SJCRH30 (cell line): ENCODE measurements at regions not wholly inside any gene's neighbourhood (a gene's known extent, or its start where the extent isn't known, plus 50 kb on each side); places are given as distances from the start of the nearest gene placed in this dataset.
A peak's percentile ranks its signal among the peaks of the same experiment; 100 is the strongest.

Experiments used
- DNase-seq, 2 experiments: peaks; one replicate each; pipeline ENCODE4 v3.0.0-alpha.2; 2015 to 2020
- H3K27ac ChIP-seq: fragments of 250-450 bp; sonication (Bioruptor Pico); 2 replicates; pipeline ENCODE4 v1.5.1; 2020; ENCODE audit warnings: mild to moderate bottlenecking, moderate library complexity
- H3K27me3 ChIP-seq: fragments of 250-450 bp; sonication (Bioruptor Pico); 2 replicates; pipeline ENCODE4 v1.5.1; 2020; ENCODE audit warnings: mild to moderate bottlenecking, moderate library complexity
- H3K36me3 ChIP-seq: fragments of 250-450 bp; sonication (Bioruptor Pico); 2 replicates; pipeline ENCODE4 v1.5.1; 2020; ENCODE audit warnings: mild to moderate bottlenecking, moderate library complexity
- H3K4me1 ChIP-seq: fragments of 250-450 bp; sonication (Bioruptor Pico); 2 replicates; pipeline ENCODE4 v1.5.1; 2020; ENCODE audit warnings: mild to moderate bottlenecking, moderate library complexity
- H3K4me3 ChIP-seq: fragments of 250-450 bp; sonication (Bioruptor Pico); 2 replicates; pipeline ENCODE4 v1.5.1; 2020; ENCODE audit warnings: mild to moderate bottlenecking, moderate library complexity
- H3K9me3 ChIP-seq: fragments of 250-450 bp; sonication (Bioruptor Pico); replicated peaks from 2 replicates; pipeline ENCODE4 v1.5.1; 2020; ENCODE audit warnings: mild to moderate bottlenecking, moderate library complexity

GRCh38 chr13:26914624-26915023 lies 154.0 kb upstream of the GPR12 start:
- Histone ChIP-seq H3K4me3 (no peak overlapping the region), H3K36me3 (no peaks in the 10 kb centered on the region), H3K4me1 (peaks cover 7% of the 10 kb centered on the region; the same call in 1 of the 2 replicates), H3K27me3 (peaks cover 12% of the 10 kb centered on the region; the same call in 1 of the 2 replicates), H3K9me3 (no peaks in the 10 kb centered on the region), H3K27ac (no peak overlapping the region)
- DNase-seq: peak; percentile 76 to 82

- H3K9me3 ChIP-seq: no peaks in the 10 kb centered on the region
- H3K27ac ChIP-seq: no peak overlapping the region
- no peaks in the 10 kb centered on the region for H3K36me3 ChIP-seq
- DNase-seq: no peak
- peaks cover 15% of the 10 kb centered on the region; the same call in 1 of the 2 replicates for H3K27me3 ChIP-seq
- peaks cover 7% of the 10 kb centered on the region; the same call in 1 of the 2 replicates for H3K4me1 ChIP-seq
- H3K4me3 ChIP-seq: no peak overlapping the region
Measured at GRCh38 chr13:26914148-26914547, 153.6 kb upstream of the GPR12 start.

GRCh38 chr13:26910754-26911465 lies 150.3 kb upstream of the GPR12 start:
- DNase-seq: no peak
- H3K9me3 ChIP-seq: no peaks in the 10 kb centered on the region
- peaks cover 7% of the 10 kb centered on the region; the same call in 1 of the 2 replicates for H3K4me1 ChIP-seq
- H3K36me3 ChIP-seq: no peaks in the 10 kb centered on the region
- no peak overlapping the region for H3K4me3 ChIP-seq
- no peak overlapping the region for H3K27ac ChIP-seq
- peaks cover 23% of the 10 kb centered on the region for H3K27me3 ChIP-seq

- no peak overlapping the region for H3K27ac ChIP-seq
- no peak overlapping the region for H3K4me3 ChIP-seq
- 0 out of 2 replicates have a peak, but pooled peaks cover 3% of the 10 kb centered on the region for H3K4me1 ChIP-seq
- DNase-seq: no peak
- H3K36me3 ChIP-seq: no peaks in the 10 kb centered on the region
- H3K9me3 ChIP-seq: no peaks in the 10 kb centered on the region
- peaks cover 30% of the 10 kb centered on the region for H3K27me3 ChIP-seq
Measured at GRCh38 chr13:26909477-26909876, 148.9 kb upstream of the GPR12 start.

- H3K9me3 ChIP-seq: no peaks in the 10 kb centered on the region
- H3K27me3 ChIP-seq: peaks cover 34% of the 10 kb centered on the region
Measured at GRCh38 chr13:26908126-26908525, 147.5 kb upstream of the GPR12 start.

GRCh38 chr13:26899202-26899601 lies 138.6 kb upstream of the GPR12 start:
- Histone ChIP-seq H3K36me3 (no peaks in the 10 kb centered on the region), H3K27me3 (peaks cover 25% of the 10 kb centered on the region), H3K4me3 (no peak overlapping the region), H3K27ac (no peak overlapping the region), H3K4me1 (no peaks in the 10 kb centered on the region), H3K9me3 (no peaks in the 10 kb centered on the region)
- no peak for DNase-seq

More at GRCh38 chr13:26908126-26908525, 147.5 kb upstream of the GPR12 start:
- H3K27ac ChIP-seq: no peak overlapping the region
- H3K36me3 ChIP-seq: no peaks in the 10 kb centered on the region
- DNase-seq: no peak
- no peaks in the 10 kb centered on the region for H3K4me1 ChIP-seq
- no peak overlapping the region for H3K4me3 ChIP-seq

- Histone ChIP-seq H3K36me3 (no peaks in the 10 kb centered on the region), H3K4me3 (no peak overlapping the region), H3K27me3 (peaks cover 23% of the 10 kb centered on the region), H3K9me3 (no peaks in the 10 kb centered on the region), H3K27ac (no peak overlapping the region), H3K4me1 (no peaks in the 10 kb centered on the region)
- no peak for DNase-seq
Measured at GRCh38 chr13:26897706-26898550, 137.3 kb upstream of the GPR12 start.

- peaks cover 23% of the 10 kb centered on the region for H3K27me3 ChIP-seq
- no peaks in the 10 kb centered on the region for H3K9me3 ChIP-seq
- H3K4me1 ChIP-seq: no peaks in the 10 kb centered on the region
- no peak for DNase-seq
- H3K27ac ChIP-seq: no peak overlapping the region
- H3K36me3 ChIP-seq: no peaks in the 10 kb centered on the region
- H3K4me3 ChIP-seq: no peak overlapping the region
Measured at GRCh38 chr13:26896986-26897668, 136.5 kb upstream of the GPR12 start.

- Histone ChIP-seq H3K9me3 (no peaks in the 10 kb centered on the region), H3K4me1 (no peaks in the 10 kb centered on the region), H3K27ac (no peak overlapping the region), H3K27me3 (peaks cover 18% of the 10 kb centered on the region), H3K4me3 (no peak overlapping the region), H3K36me3 (no peaks in the 10 kb centered on the region)
- no peak for DNase-seq
Measured at GRCh38 chr13:26895808-26896466, 135.4 kb upstream of the GPR12 start.

- Histone ChIP-seq H3K27me3 (peaks cover 11% of the 10 kb centered on the region), H3K36me3 (no peaks in the 10 kb centered on the region), H3K27ac (no peak overlapping the region), H3K4me3 (no peak overlapping the region), H3K9me3 (no peaks in the 10 kb centered on the region), H3K4me1 (no peaks in the 10 kb centered on the region)
- no peak for DNase-seq
Measured at GRCh38 chr13:26895081-26895807, 134.7 kb upstream of the GPR12 start.

GRCh38 chr13:26888632-26889031 lies 128.0 kb upstream of the GPR12 start:
- Histone ChIP-seq H3K27me3 (no peaks in the 10 kb centered on the region), H3K27ac (no peak overlapping the region), H3K4me3 (no peak overlapping the region), H3K4me1 (no peaks in the 10 kb centered on the region), H3K9me3 (no peaks in the 10 kb centered on the region; the same call in 1 of the 2 replicates), H3K36me3 (no peaks in the 10 kb centered on the region)
- no peak for DNase-seq

GRCh38 chr13:26887594-26887993 lies 127.0 kb upstream of the GPR12 start:
- no peaks in the 10 kb centered on the region for H3K36me3 ChIP-seq

GRCh38 chr13:26883613-26884257 lies 123.1 kb upstream of the GPR12 start:
- no peaks in the 10 kb centered on the region; the same call in 1 of the 2 replicates for H3K9me3 ChIP-seq
- no peak for DNase-seq
- no peaks in the 10 kb centered on the region for H3K4me1 ChIP-seq
- H3K4me3 ChIP-seq: no peak overlapping the region
- peaks cover 4% of the 10 kb centered on the region; the same call in 1 of the 2 replicates for H3K27me3 ChIP-seq
- H3K36me3 ChIP-seq: no peaks in the 10 kb centered on the region
- no peak overlapping the region for H3K27ac ChIP-seq

More at GRCh38 chr13:26887594-26887993, 127.0 kb upstream of the GPR12 start:
- Histone ChIP-seq H3K27me3 (peaks cover 4% of the 10 kb centered on the region; the same call in 1 of the 2 replicates), H3K9me3 (no peaks in the 10 kb centered on the region; the same call in 1 of the 2 replicates), H3K4me1 (no peaks in the 10 kb centered on the region), H3K27ac (no peak overlapping the region), H3K4me3 (no peak overlapping the region)
- DNase-seq: no peak
